ENCODE measurements at regions not wholly inside any gene's neighbourhood (a gene's known extent, or its start where the extent isn't known, plus 50 kb on each side); places are given as distances from the start of the nearest gene placed in this dataset.
A peak's percentile ranks its signal among the peaks of the same experiment; 100 is the strongest.

GRCh38 chr10:42955493-42955889, 121.4 kb upstream of the RET start:
- TF ChIP-seq CTCF (IDR thresholded peaks at IDR 0.05): no peak
- WGBS, 3 donors: 92 to 96% (median 96%) methylated on average over 3 of the region's 3 CpGs
- Histone ChIP-seq H3K27me3 (ENCODE audit: insufficient read depth in 3 of 3, low read length in 2 of 3) (peaks cover 0 to 10% (median 0%) of the 10 kb centered on the region in 3 donors), H3K4me3 (no peak overlapping the region), H3K9me3 (no peaks in the 10 kb centered on the region), H3K4me1 (no peaks in the 10 kb centered on the region), H3K27ac (no peak overlapping the region), H3K36me3 (ENCODE audit: insufficient read depth in 1 of 2, low read depth in 1 of 2) (no peaks in the 10 kb centered on the region)
- intact Hi-C loops (cut with DNase I): no loop called here
- no peak for ATAC-seq
- peak in 1 of 2 donors; percentile 24 for DNase-seq

GRCh38 chr10:42956045-42956444, 120.8 kb upstream of the RET start:
- H3K4me3 ChIP-seq: no peak overlapping the region
- H3K36me3 ChIP-seq (ENCODE audit: insufficient read depth in 1 of 2, low read depth in 1 of 2): no peaks in the 10 kb centered on the region
- no peak for TF ChIP-seq CTCF (IDR thresholded peaks at IDR 0.05)
- H3K9me3 ChIP-seq: no peaks in the 10 kb centered on the region
- intact Hi-C loops (cut with DNase I): no loop called here
- no peak for DNase-seq
- H3K27me3 ChIP-seq (ENCODE audit: insufficient read depth in 3 of 3, low read length in 2 of 3): peaks cover 0 to 5% (median 0%) of the 10 kb centered on the region in 3 donors
- no peak for ATAC-seq
- WGBS, 3 donors: 64 to 80% (median 70%) methylated on average over 3 of the region's 3 CpGs
- no peak overlapping the region for H3K27ac ChIP-seq
- no peaks in the 10 kb centered on the region for H3K4me1 ChIP-seq

GRCh38 chr10:42958142-42958868, 118.6 kb upstream of the RET start:
- no peak overlapping the region for H3K27ac ChIP-seq
- no peak for TF ChIP-seq CTCF (IDR thresholded peaks at IDR 0.05)
- no peak overlapping the region for H3K4me3 ChIP-seq
- WGBS, 3 donors: 93 to 98% (median 93%) methylated on average over 2 of the region's 2 CpGs
- H3K27me3 ChIP-seq (ENCODE audit: insufficient read depth in 3 of 3, low read length in 2 of 3): no peaks in the 10 kb centered on the region
- DNase-seq (no peak), ATAC-seq (no peak)
- no peaks in the 10 kb centered on the region for H3K4me1 ChIP-seq
- H3K9me3 ChIP-seq: no peaks in the 10 kb centered on the region
- intact Hi-C loops (cut with DNase I): no loop called here
- no peaks in the 10 kb centered on the region for H3K36me3 ChIP-seq (ENCODE audit: insufficient read depth in 1 of 2, low read depth in 1 of 2)

GRCh38 chr10:42959833-42960232, 117.0 kb upstream of the RET start:
- TF ChIP-seq CTCF (IDR thresholded peaks at IDR 0.05): no peak
- 91 to 98% (median 94%) methylated on average over 3 of the region's 3 CpGs for WGBS, 3 donors
- Histone ChIP-seq H3K27ac (no peak overlapping the region), H3K4me1 (no peaks in the 10 kb centered on the region), H3K4me3 (no peak overlapping the region), H3K27me3 (ENCODE audit: insufficient read depth in 3 of 3, low read length in 2 of 3) (no peaks in the 10 kb centered on the region), H3K36me3 (ENCODE audit: insufficient read depth in 1 of 2, low read depth in 1 of 2) (no peaks in the 10 kb centered on the region), H3K9me3 (no peaks in the 10 kb centered on the region)
- DNase-seq (peak in 1 of 2 donors; percentile 21), ATAC-seq (no peak)
- intact Hi-C loops (cut with DNase I): loop anchor here in 1 of 2 donors (10.0 kb wide), 1 partner anchor 375 kb away; no protein-coding TSS in a partner anchor

Data from psoas muscle (tissue), 7 donors.